IMR-90 (cell line): ENCODE measurements at regions not wholly inside any gene's neighbourhood (a gene's known extent, or its start where the extent isn't known, plus 50 kb on each side); places are given as distances from the start of the nearest gene placed in this dataset.

Experiments
- ATAC-seq: fragments of 200-7000 bp; cut with Tn5 transposase; 2 replicates; pipeline ENCODE4 v1.9.1; 2020; ENCODE audit warnings: low read depth, mild to moderate bottlenecking, moderate library complexity
- BruUV-seq: library from RNA; stranded (reverse); fragments of 400-500 nt; replicated peaks from 2 replicates; lab custom pipeline; 2021; lab: Mats Ljungman, UMichigan
- CTCF ChIA-PET: fragments of 300-600 bp; formaldehyde crosslinking; extraction: SDS; loops from one replicate; lab custom pipeline; 2021; ENCODE audit warnings: antibody characterized with exemption; lab: Yijun Ruan, JAX
- POLR2A ChIA-PET: fragments of 300-600 bp; sonication (Branson Sonifier 250); formaldehyde crosslinking; loops from one replicate; lab custom pipeline; 2022; ENCODE audit warnings: antibody characterized with exemption; ENCODE audit not compliant: unreplicated experiment; lab: Charles Lee
- DNase-seq: peaks from one replicate; pipeline ENCODE4 v3.0.0; 2013
- H2AFZ ChIP-seq: replicated peaks from 2 replicates; pipeline ENCODE3; 2013; ENCODE audit warnings: low read length, mild to moderate bottlenecking; ENCODE audit not compliant: poor library complexity
- H2AK5ac ChIP-seq: 2 replicates; pipeline ENCODE4 v1.6.1; 2013; ENCODE audit warnings: low read depth, low read length, inconsistent platforms
- H2AK9ac ChIP-seq: replicated peaks from 2 replicates; pipeline ENCODE3; 2013; ENCODE audit warnings: mild to moderate bottlenecking, low read depth, low read length, moderate library complexity; ENCODE audit not compliant: poor library complexity
- H2BK120ac ChIP-seq: 2 replicates; pipeline ENCODE4 v1.6.1; 2013; ENCODE audit warnings: low read depth, low read length, inconsistent platforms
- H2BK15ac ChIP-seq: 3 replicates; pipeline ENCODE4 v1.6.1; 2013; ENCODE audit warnings: low read depth, low read length, inconsistent platforms
- H2BK20ac ChIP-seq: 2 replicates; pipeline ENCODE4 v1.6.1; 2013; ENCODE audit warnings: low read depth, mild to moderate bottlenecking, inconsistent platforms, low read length, moderate library complexity
- H2BK5ac ChIP-seq: 2 replicates; pipeline ENCODE4 v1.6.1; 2013; ENCODE audit warnings: mild to moderate bottlenecking, low read depth, low read length, inconsistent platforms; ENCODE audit not compliant: poor library complexity, severe bottlenecking
- H3K14ac ChIP-seq: replicated peaks from 2 replicates; pipeline ENCODE4 v1.6.1; 2013; ENCODE audit warnings: low read depth, low read length, inconsistent platforms
- H3K18ac ChIP-seq: 2 replicates; pipeline ENCODE4 v1.6.1; 2013; ENCODE audit warnings: low read depth, low read length, control low read depth
- H3K23ac ChIP-seq: 2 replicates; pipeline ENCODE4 v1.6.1; 2013; ENCODE audit warnings: low read depth, low read length, inconsistent platforms
- H3K27ac ChIP-seq: 2 replicates; pipeline ENCODE4 v1.5.1; 2013; ENCODE audit warnings: mild to moderate bottlenecking, control low read depth, low read length; ENCODE audit not compliant: insufficient read depth
- H3K27me3 ChIP-seq: 2 replicates; pipeline ENCODE4 v1.6.1; 2013; ENCODE audit warnings: low read length; ENCODE audit not compliant: control insufficient read depth, insufficient read depth
- H3K36me3 ChIP-seq: 2 replicates; pipeline ENCODE4 v1.6.1; 2013; ENCODE audit warnings: low read length, mixed read lengths; ENCODE audit not compliant: control insufficient read depth, insufficient read depth
- H3K4ac ChIP-seq: 2 replicates; pipeline ENCODE4 v1.6.1; 2013; ENCODE audit warnings: low read depth, low read length, inconsistent platforms
- H3K4me1 ChIP-seq: 2 replicates; pipeline ENCODE4 v1.6.1; 2013; ENCODE audit warnings: low read length, mixed read lengths; ENCODE audit not compliant: control insufficient read depth, insufficient read depth
- H3K4me2 ChIP-seq: 2 replicates; pipeline ENCODE4 v1.6.1; 2013; ENCODE audit warnings: low read depth, mild to moderate bottlenecking, control low read depth, low read length, moderate library complexity
- H3K4me3 ChIP-seq: 2 replicates; pipeline ENCODE4 v1.5.1; 2013; ENCODE audit warnings: low read depth, mild to moderate bottlenecking, control low read depth, low read length, moderate library complexity; ENCODE audit not compliant: insufficient read depth
- H3K56ac ChIP-seq: 2 replicates; pipeline ENCODE4 v1.6.1; 2013; ENCODE audit warnings: low read length, inconsistent platforms; ENCODE audit not compliant: insufficient read depth; ENCODE audit errors: extremely low read depth
- H3K79me1 ChIP-seq, 2 experiments: 2 replicates each; pipeline ENCODE4 v1.6.1; 2013; ENCODE audit warnings: low read length in 2 of 2, inconsistent platforms in 1 of 2, low read depth in 1 of 2
- H3K9ac ChIP-seq: 2 replicates; pipeline ENCODE4 v1.6.1; 2013; ENCODE audit warnings: low read depth, low read length, control low read depth
- H3K9me1 ChIP-seq: 2 replicates; pipeline ENCODE4 v1.6.1; 2013; ENCODE audit warnings: low read length, inconsistent platforms; ENCODE audit not compliant: insufficient read depth
- H3K9me3 ChIP-seq: 2 replicates; pipeline ENCODE4 v1.6.1; 2013; ENCODE audit warnings: low read length; ENCODE audit not compliant: control insufficient read depth, insufficient read depth
- H4K20me1 ChIP-seq: 2 replicates; pipeline ENCODE4 v1.6.1; 2013; ENCODE audit warnings: low read length, inconsistent platforms; ENCODE audit not compliant: insufficient read depth
- H4K5ac ChIP-seq: 2 replicates; pipeline ENCODE4 v1.6.1; 2013; ENCODE audit warnings: mild to moderate bottlenecking, low read depth, low read length, control low read depth
- H4K8ac ChIP-seq, 2 experiments: 2 replicates each; pipeline ENCODE4 v1.6.1; 2013; ENCODE audit warnings: low read depth in 2 of 2, low read length in 2 of 2, control low read depth in 1 of 2, inconsistent platforms in 1 of 2
- H4K91ac ChIP-seq: 2 replicates; pipeline ENCODE4 v1.6.1; 2013; ENCODE audit warnings: low read depth, low read length, inconsistent platforms; ENCODE audit not compliant: insufficient read depth
- BHLHE40 ChIP-seq: fragments of 150-350 bp; IDR thresholded peaks from 2 replicates; pipeline ENCODE4 v1.6.1; 2016; ENCODE audit warnings: mild to moderate bottlenecking, low read depth, low read length
- CEBPB ChIP-seq: IDR thresholded peaks from 2 replicates; pipeline ENCODE4 v1.6.1; 2012; ENCODE audit warnings: low read depth, low read length, improper control_type of control experiment
- CHD1 ChIP-seq: IDR thresholded peaks from 2 replicates; pipeline ENCODE4 v1.6.1; 2012; ENCODE audit warnings: low read depth, low read length, improper control_type of control experiment
- ELK1 ChIP-seq: fragments of 150-350 bp; IDR thresholded peaks from 2 replicates; pipeline ENCODE4 v1.6.1; 2016; ENCODE audit warnings: low read depth, mild to moderate bottlenecking, low read length, moderate library complexity, borderline replicate concordance
- FOS ChIP-seq: fragments of 150-350 bp; IDR thresholded peaks from 2 replicates; pipeline ENCODE4 v1.6.1; 2016; ENCODE audit warnings: low read depth, low read length
- MAFK ChIP-seq: IDR thresholded peaks from 2 replicates; pipeline ENCODE4 v1.6.1; 2012; ENCODE audit warnings: low read depth, low read length, improper control_type of control experiment
- MAZ ChIP-seq: IDR thresholded peaks from 2 replicates; pipeline ENCODE4 v1.6.1; 2012; ENCODE audit warnings: low read depth, mild to moderate bottlenecking, low read length, improper control_type of control experiment, moderate library complexity, borderline replicate concordance
- MXI1 ChIP-seq: IDR thresholded peaks from 2 replicates; pipeline ENCODE4 v1.6.1; 2012; ENCODE audit warnings: low read depth, mild to moderate bottlenecking, low read length, moderate library complexity, borderline replicate concordance
- NFE2L2 ChIP-seq: fragments of 150-350 bp; IDR thresholded peaks from 2 replicates; pipeline ENCODE4 v1.6.1; 2016; ENCODE audit warnings: low read depth, mild to moderate bottlenecking, low read length
- POLR2A ChIP-seq: IDR thresholded peaks from 2 replicates; pipeline ENCODE4 v1.6.1; 2012; ENCODE audit warnings: mild to moderate bottlenecking, low read depth, low read length
- RAD21 ChIP-seq: IDR thresholded peaks from 2 replicates; pipeline ENCODE4 v1.6.1; 2012; ENCODE audit warnings: low read length, improper control_type of control experiment
- RCOR1 ChIP-seq: IDR thresholded peaks from 2 replicates; pipeline ENCODE4 v1.6.1; 2012; ENCODE audit warnings: mild to moderate bottlenecking, low read length, improper control_type of control experiment; ENCODE audit not compliant: insufficient replicate concordance
- RFX5 ChIP-seq: IDR thresholded peaks from 2 replicates; pipeline ENCODE4 v1.8.0; 2012; ENCODE audit warnings: low read depth, mild to moderate bottlenecking, low read length, moderate library complexity
- SMC3 ChIP-seq: fragments of 150-350 bp; IDR thresholded peaks from 2 replicates; pipeline ENCODE4 v1.6.1; 2016; ENCODE audit warnings: low read depth, mild to moderate bottlenecking, antibody characterized with exemption, low read length, moderate library complexity
- USF2 ChIP-seq: fragments of 150-350 bp; IDR thresholded peaks from 2 replicates; pipeline ENCODE4 v1.6.1; 2017; ENCODE audit warnings: mild to moderate bottlenecking, antibody characterized with exemption, low read length, low read depth
- WGBS, 2 experiments: methylation state at CpG; one replicate each; pipeline versions ENCODE4 v1.1.5 to v1.1.7; 2013; ENCODE audit warnings: missing lambda C conversion rate in 2 of 2; ENCODE audit not compliant: insufficient read length in 1 of 2; ENCODE audit errors: extremely low coverage in 2 of 2; 5-methylcytosine and 5-hydroxymethylcytosine counted together
- dilution Hi-C: fragments of 300-500 bp; cut with HindIII; formaldehyde crosslinking; loops from one replicate; pipeline ENCODE4 v1.14.3; 2018; ENCODE audit warnings: low sequenced_read_pairs; ENCODE audit not compliant: unreplicated experiment
- in situ Hi-C: fragments of 300-500 bp; cut with MboI; formaldehyde crosslinking; loops from 3 replicates; pipeline ENCODE4 v1.14.3; 2019; ENCODE audit warnings: low sequenced_read_pairs, inconsistent platforms, mixed read lengths
- intact Hi-C: fragments of 100-400 bp; cut with micrococcal nuclease; formaldehyde crosslinking; loops from 2 replicates; pipeline ENCODE4 v1.10.0; 2022
- TF ChIP-seq, protein P1 (sequence below): conservative IDR thresholded peaks from 2 replicates; pipeline ENCODE4 v1.5.1; 2012; ENCODE audit warnings: mild to moderate bottlenecking, low read depth, low read length, improper control_type of control experiment

GRCh38 chr20:50339466-50339901 is 148.9 kb downstream of the CEBPB start:
- peaks cover 13% of the 10 kb centered on the region for H3K9me1 ChIP-seq
- WGBS, 2 experiments, result 20% methylated on average over 1 of the region's 3 CpGs; no CpG with 5 or more reads in 1 of the 2 experiments
- dilution Hi-C loops (no loop called here), in situ Hi-C loops (no loop called here), intact Hi-C loops (no loop called here)
- H2BK120ac ChIP-seq, result peak overlapping the region; percentile 93
- peak overlapping the region; percentile 82 for H3K14ac ChIP-seq
- ChIA-PET CTCF (no interaction called here), POLR2A (no interaction called here)
- peak overlapping the region; percentile 65 for H4K5ac ChIP-seq
- no peaks in the 10 kb centered on the region for H4K20me1 ChIP-seq
- peak overlapping the region; percentile 71 for H3K18ac ChIP-seq
- H3K27ac ChIP-seq, result peak overlapping the region; percentile 64
- H3K4me2 ChIP-seq, result peak overlapping the region; percentile 66
- H2AFZ ChIP-seq, result peak overlapping the region; percentile 86
- DNase-seq (peak; percentile 69), ATAC-seq (peak; percentile 86)
- H2AK5ac ChIP-seq, result peak overlapping the region; percentile 96
- peak overlapping the region; percentile 93 for H3K4ac ChIP-seq
- no peak overlapping the region; the same call in 1 of the 2 replicates for H3K23ac ChIP-seq
- H2AK9ac ChIP-seq, result peak overlapping the region; percentile 48
- H3K4me1 ChIP-seq, result peaks cover 15% of the 10 kb centered on the region
- no peaks in the 10 kb centered on the region for H3K36me3 ChIP-seq
- no TSS peak for BruUV-seq
- peak overlapping the region; percentile 35 for H2BK5ac ChIP-seq
- peak overlapping the region; percentile 76 for H2BK20ac ChIP-seq
- peak overlapping the region; percentile 32 to 95; a peak in 3 of 4 replicates for H4K8ac ChIP-seq
- peak overlapping the region; percentile 99; the same call in 2 of the 3 replicates for H2BK15ac ChIP-seq
- TF ChIP-seq ELK1 (no peak), RAD21 (0 out of 2 replicates have a peak, but pooled peaks have one; percentile 20), BHLHE40 (no peak), CEBPB (no peak), POLR2A (no peak), MAFK (no peak), NFE2L2 (no peak), FOS (0 out of 2 replicates have a peak, but pooled peaks have one; percentile 49), MAZ (peak; percentile 69; the same call in 1 of the 2 replicates), RFX5 (no peak), CHD1 (no peak), RCOR1 (no peak), USF2 (no peak), MXI1 (no peak), SMC3 (0 out of 2 replicates have a peak, but pooled peaks have one; percentile 10)
- TF ChIP-seq, protein P1, sequence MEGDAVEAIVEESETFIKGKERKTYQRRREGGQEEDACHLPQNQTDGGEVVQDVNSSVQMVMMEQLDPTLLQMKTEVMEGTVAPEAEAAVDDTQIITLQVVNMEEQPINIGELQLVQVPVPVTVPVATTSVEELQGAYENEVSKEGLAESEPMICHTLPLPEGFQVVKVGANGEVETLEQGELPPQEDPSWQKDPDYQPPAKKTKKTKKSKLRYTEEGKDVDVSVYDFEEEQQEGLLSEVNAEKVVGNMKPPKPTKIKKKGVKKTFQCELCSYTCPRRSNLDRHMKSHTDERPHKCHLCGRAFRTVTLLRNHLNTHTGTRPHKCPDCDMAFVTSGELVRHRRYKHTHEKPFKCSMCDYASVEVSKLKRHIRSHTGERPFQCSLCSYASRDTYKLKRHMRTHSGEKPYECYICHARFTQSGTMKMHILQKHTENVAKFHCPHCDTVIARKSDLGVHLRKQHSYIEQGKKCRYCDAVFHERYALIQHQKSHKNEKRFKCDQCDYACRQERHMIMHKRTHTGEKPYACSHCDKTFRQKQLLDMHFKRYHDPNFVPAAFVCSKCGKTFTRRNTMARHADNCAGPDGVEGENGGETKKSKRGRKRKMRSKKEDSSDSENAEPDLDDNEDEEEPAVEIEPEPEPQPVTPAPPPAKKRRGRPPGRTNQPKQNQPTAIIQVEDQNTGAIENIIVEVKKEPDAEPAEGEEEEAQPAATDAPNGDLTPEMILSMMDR, result no peak
- H3K56ac ChIP-seq, result no peak overlapping the region
- peak overlapping the region; percentile 51 for H3K9ac ChIP-seq
- H4K91ac ChIP-seq, result peak overlapping the region; percentile 91
- H3K9me3 ChIP-seq, result no peaks in the 10 kb centered on the region
- H3K4me3 ChIP-seq, result no peak overlapping the region
- H3K79me1 ChIP-seq, result peaks cover 0 to 3% of the 10 kb centered on the region in 2 experiments; a peak in 1 of 4 replicates
- H3K27me3 ChIP-seq, result no peaks in the 10 kb centered on the region
